Spleen (tissue), 11 donors: ENCODE measurements at regions not wholly inside any gene's neighbourhood (a gene's known extent, or its start where the extent isn't known, plus 50 kb on each side); places are given as distances from the start of the nearest gene placed in this dataset.

Source experiments
- DNase-seq: peaks from one replicate; pipeline ENCODE4 v3.0.0-alpha.2; 2020
- H3K27ac ChIP-seq, 8 donors: fragments of 200-600 bp; sonication (generic) in 7 of 8; 1 replicate in 4 of 8; 2 replicates in 4 of 8; pipeline versions ENCODE4 v1.5.0 to v1.8.0; 2016 to 2021; ENCODE audit warnings: inconsistent platforms in 4 of 8, mild to moderate bottlenecking in 4 of 8, moderate library complexity in 1 of 8
- H3K27me3 ChIP-seq, 7 donors: fragments of 200-600 bp; sonication (generic) in 6 of 7; replicated peaks in 1 of 7; 1 replicate in 4 of 7; 2 replicates in 3 of 7; pipeline versions ENCODE4 v1.5.0 to v1.8.0; 2016 to 2021; ENCODE audit warnings: inconsistent platforms in 3 of 7, mild to moderate bottlenecking in 1 of 7
- H3K36me3 ChIP-seq, 6 donors: fragments of 200-600 bp; sonication (generic) in 5 of 6; 1 replicate in 4 of 6; 2 replicates in 2 of 6; pipeline versions ENCODE4 v1.5.0 to v1.8.0; 2016 to 2021; ENCODE audit warnings: inconsistent platforms in 2 of 6
- H3K4me1 ChIP-seq, 6 donors: fragments of 200-600 bp; sonication (generic) in 5 of 6; 1 replicate in 3 of 6; 2 replicates in 3 of 6; pipeline versions ENCODE4 v1.5.0 to v1.8.0; 2016 to 2021; ENCODE audit warnings: inconsistent platforms in 3 of 6
- H3K4me3 ChIP-seq, 8 donors: fragments of 200-600 bp; sonication (generic) in 7 of 8; 1 replicate in 4 of 8; 2 replicates in 4 of 8; pipeline versions ENCODE4 v1.5.0 to v1.8.0; 2016 to 2021; ENCODE audit warnings: inconsistent platforms in 4 of 8, mild to moderate bottlenecking in 4 of 8, moderate library complexity in 2 of 8
- H3K9me3 ChIP-seq, 8 donors: fragments of 200-600 bp; sonication (generic) in 7 of 8; 1 replicate in 4 of 8; 2 replicates in 4 of 8; pipeline versions ENCODE4 v1.5.0 to v1.8.0; 2016 to 2021; ENCODE audit warnings: inconsistent platforms in 4 of 8
- CTCF ChIP-seq, 11 experiments: fragments of 200-600 bp in 7 of 11; fragments of 450-650 bp in 4 of 11; sonication (generic) in 4 of 11; IDR thresholded peaks in 8 of 11; conservative IDR thresholded peaks in 3 of 11; 1 replicate in 7 of 11; 2 replicates in 4 of 11; pipeline versions ENCODE4 v1.4.0 to v1.8.0; 2016 to 2021; ENCODE audit warnings: antibody characterized with exemption in 11 of 11, inconsistent platforms in 4 of 11, mild to moderate bottlenecking in 1 of 11
- POLR2A ChIP-seq, 3 donors: fragments of 450-650 bp; IDR thresholded peaks; one replicate each; pipeline ENCODE4 v1.5.1; 2017; ENCODE audit warnings: antibody characterized with exemption in 3 of 3, mild to moderate bottlenecking in 1 of 3
- POLR2AphosphoS5 ChIP-seq, 3 donors: sonication (generic); formaldehyde crosslinking; IDR thresholded peaks; one replicate each; pipeline ENCODE4 v1.5.1; 2017; ENCODE audit warnings: antibody characterized with exemption in 3 of 3
- WGBS, 5 donors: extraction: QIAGEN DNeasy Blood & Tissue Kit in 3 of 5; methylation state at CpG; one replicate each; pipeline versions ENCODE4 v1.1.5 to v1.1.7; 2013 to 2018; 5-methylcytosine and 5-hydroxymethylcytosine counted together
- intact Hi-C: fragments of 100-400 bp; cut with DNase I; formaldehyde crosslinking; loops from one replicate; pipeline ENCODE4 v1.15.0; 2023; ENCODE audit warnings: low total_unique reads
- donor health status: healthy with polysubstance abuse.
- donor health status: DM: no; HTN: no; CAD: no; lungs with moderate emphysema.
- donor health status: DM: no; HTN: no; CAD: no.
- donor health status: Bipolar disorder and iron deficiency.
- donor health status: healthy.
- donor health status: DM: no; HTN: no; CAD: no.
- donor health status: DM: yes; HTN: yes; CAD: no.

- no peaks in the 10 kb centered on the region for H3K4me1 ChIP-seq
- H3K27ac ChIP-seq = no peak overlapping the region
- no peak for TF ChIP-seq POLR2AphosphoS5 (IDR thresholded peaks at IDR 0.05)
- TF ChIP-seq CTCF (IDR thresholded peaks at IDR 0.05 in 8 of 11, conservative IDR thresholded peaks at IDR 0.05 in 3 of 11) = no peak
- H3K4me3 ChIP-seq = no peak overlapping the region
- no peaks in the 10 kb centered on the region for H3K9me3 ChIP-seq
- no peaks in the 10 kb centered on the region for H3K36me3 ChIP-seq
- peaks cover 0 to 31% (median 0%) of the 10 kb centered on the region in 7 donors for H3K27me3 ChIP-seq
- intact Hi-C loops = no loop called here
- DNase-seq = no peak
- WGBS, 5 donors = 78 to 93% (median 87%) methylated on average over 4 of the region's 4 CpGs
These were observed 566.6 kb upstream of the MGMT start for GRCh38 chr10:128900456-128900855.

- TF ChIP-seq POLR2A (IDR thresholded peaks at IDR 0.05) (no peak), CTCF (IDR thresholded peaks at IDR 0.05 in 8 of 11, conservative IDR thresholded peaks at IDR 0.05 in 3 of 11) (no peak), POLR2AphosphoS5 (IDR thresholded peaks at IDR 0.05) (no peak)
- no peak for DNase-seq
- peaks cover 0 to 31% (median 0%) of the 10 kb centered on the region in 7 donors for H3K27me3 ChIP-seq
- no peak overlapping the region for H3K4me3 ChIP-seq
- intact Hi-C loops = no loop called here
- H3K27ac ChIP-seq = no peak overlapping the region
- no peaks in the 10 kb centered on the region for H3K9me3 ChIP-seq
- H3K36me3 ChIP-seq = no peaks in the 10 kb centered on the region
- H3K4me1 ChIP-seq = no peaks in the 10 kb centered on the region
These were observed 565.8 kb upstream of the MGMT start for GRCh38 chr10:128901236-128901635.

GRCh38 chr10:128902031-128902710 is 564.9 kb upstream of the MGMT start:
- no peak overlapping the region for H3K4me3 ChIP-seq
- H3K27me3 ChIP-seq = peaks cover 0 to 31% (median 0%) of the 10 kb centered on the region in 7 donors
- no peaks in the 10 kb centered on the region for H3K9me3 ChIP-seq
- no peak for TF ChIP-seq CTCF (IDR thresholded peaks at IDR 0.05 in 8 of 11, conservative IDR thresholded peaks at IDR 0.05 in 3 of 11)
- no peak for TF ChIP-seq POLR2AphosphoS5 (IDR thresholded peaks at IDR 0.05)
- TF ChIP-seq POLR2A (IDR thresholded peaks at IDR 0.05) = no peak
- no peak overlapping the region for H3K27ac ChIP-seq
- intact Hi-C loops = no loop called here
- no peak for DNase-seq
- 67 to 81% (median 75%) methylated on average over 2 of the region's 2 CpGs for WGBS, 5 donors
- H3K4me1 ChIP-seq = no peaks in the 10 kb centered on the region
- H3K36me3 ChIP-seq = no peaks in the 10 kb centered on the region

- Histone ChIP-seq H3K4me3 (no peak overlapping the region), H3K9me3 (no peaks in the 10 kb centered on the region), H3K36me3 (no peaks in the 10 kb centered on the region), H3K4me1 (no peaks in the 10 kb centered on the region), H3K27ac (peak overlapping the region in 3 of 8 donors; percentile 14 to 52 (median 21)), H3K27me3 (no peaks in the 10 kb centered on the region)
- TF ChIP-seq CTCF (IDR thresholded peaks at IDR 0.05 in 8 of 11, conservative IDR thresholded peaks at IDR 0.05 in 3 of 11) (no peak), POLR2AphosphoS5 (IDR thresholded peaks at IDR 0.05) (no peak), POLR2A (IDR thresholded peaks at IDR 0.05) (no peak)
- WGBS, 5 donors = 57 to 87% (median 70%) methylated on average over 20 of the region's 20 CpGs
- DNase-seq = no peak
- intact Hi-C loops = no loop called here
These were observed 559.7 kb upstream of the MGMT start for GRCh38 chr10:128907155-128907941.
